ENCODE measurements at regions not wholly inside any gene's neighbourhood (a gene's known extent, or its start where the extent isn't known, plus 50 kb on each side); places are given as distances from the start of the nearest gene placed in this dataset.

GRCh38 chr2:234438305-234438977 lies 58.4 kb downstream of the ARL4C start:
- no peak for TF ChIP-seq CTCF (IDR thresholded peaks at IDR 0.05; ENCODE audit: insufficient read depth, low read length, poor library complexity, severe bottlenecking)
- no peaks in the 10 kb centered on the region for H3K27me3 ChIP-seq (replicated peaks; ENCODE audit: control insufficient read depth, insufficient read depth, low read length)
- DNase-seq (ENCODE audit: extremely low read depth, insufficient read length), result no peak
- no peak overlapping the region for H3K4me3 ChIP-seq (replicated peaks; ENCODE audit: low read depth, low read length)
- no peaks in the 10 kb centered on the region for H3K36me3 ChIP-seq (ENCODE audit: control insufficient read depth, insufficient read depth, low read length)

DNA sequence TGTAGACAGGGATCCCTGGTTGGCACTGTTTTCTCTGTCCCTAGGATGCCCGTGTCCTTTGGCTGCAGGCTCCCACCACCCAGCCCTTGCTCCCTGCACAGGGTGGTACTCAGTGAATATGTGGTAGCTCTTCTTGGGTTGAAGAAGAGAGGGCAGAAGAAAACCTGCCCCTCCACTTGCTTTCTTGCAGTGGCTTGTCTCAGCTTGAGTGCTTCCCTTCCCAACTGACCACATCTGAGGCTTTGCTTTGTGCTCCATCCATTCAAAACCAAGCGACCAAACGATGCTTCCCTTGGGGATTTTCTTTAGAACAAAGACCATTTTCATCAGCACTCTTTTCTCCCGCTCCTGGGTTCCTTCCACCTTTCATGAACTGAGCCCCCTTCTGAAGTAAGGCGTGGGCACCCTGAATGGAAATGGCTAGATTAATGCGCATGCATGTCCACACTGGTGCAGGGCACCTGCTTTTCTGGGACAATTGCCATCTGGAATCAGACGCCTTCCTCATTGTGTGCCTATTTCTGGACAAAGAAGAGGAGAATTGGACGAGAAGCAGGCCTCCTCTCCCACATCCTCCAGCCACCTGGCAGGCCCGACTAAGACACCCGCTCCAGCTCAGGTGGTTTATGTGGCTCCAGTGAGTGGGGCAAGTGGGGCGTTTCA lies 59.1 kb downstream of the ARL4C start:
- DNase-seq (ENCODE audit: extremely low read depth, insufficient read length), result no peak

DNA sequence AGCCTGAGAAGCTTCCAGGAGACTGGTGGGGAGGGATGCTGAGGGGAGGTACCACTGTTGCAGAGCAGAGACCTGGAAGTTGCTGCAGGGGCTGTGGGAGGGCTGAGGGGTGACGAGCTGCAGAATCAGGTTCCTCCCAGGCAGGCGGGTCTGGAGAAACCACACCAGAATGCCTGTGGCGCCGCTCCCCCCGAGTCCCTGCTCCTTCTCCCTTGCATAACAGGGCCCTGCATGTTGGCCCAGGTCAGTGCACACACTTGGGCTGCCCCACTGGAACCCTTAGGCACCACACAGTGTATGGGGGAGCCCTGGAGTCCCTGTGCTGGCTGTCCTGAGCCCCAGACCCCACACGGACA lies 60.4 kb downstream of the ARL4C start:
- no peak for DNase-seq (ENCODE audit: extremely low read depth, insufficient read length)
- no peaks in the 10 kb centered on the region for H3K36me3 ChIP-seq (ENCODE audit: control insufficient read depth, insufficient read depth, low read length)
- no peaks in the 10 kb centered on the region for H3K27me3 ChIP-seq (replicated peaks; ENCODE audit: control insufficient read depth, insufficient read depth, low read length)
- H3K4me3 ChIP-seq (replicated peaks; ENCODE audit: low read depth, low read length), result no peak overlapping the region
- no peak for TF ChIP-seq CTCF (IDR thresholded peaks at IDR 0.05; ENCODE audit: insufficient read depth, low read length, poor library complexity, severe bottlenecking)

More for the DNA sequence above, 59.1 kb downstream of the ARL4C start:
- no peaks in the 10 kb centered on the region for H3K27me3 ChIP-seq (replicated peaks; ENCODE audit: control insufficient read depth, insufficient read depth, low read length)
- TF ChIP-seq CTCF (IDR thresholded peaks at IDR 0.05; ENCODE audit: insufficient read depth, low read length, poor library complexity, severe bottlenecking), result no peak
- no peak overlapping the region for H3K4me3 ChIP-seq (replicated peaks; ENCODE audit: low read depth, low read length)
- no peaks in the 10 kb centered on the region for H3K36me3 ChIP-seq (ENCODE audit: control insufficient read depth, insufficient read depth, low read length)

GRCh38 chr2:234435836-234436481 lies 60.9 kb downstream of the ARL4C start:
- DNase-seq (ENCODE audit: extremely low read depth, insufficient read length), result no peak
- Histone ChIP-seq H3K4me3 (replicated peaks; ENCODE audit: low read depth, low read length) (no peak overlapping the region), H3K27me3 (replicated peaks; ENCODE audit: control insufficient read depth, insufficient read depth, low read length) (no peaks in the 10 kb centered on the region), H3K36me3 (ENCODE audit: control insufficient read depth, insufficient read depth, low read length) (no peaks in the 10 kb centered on the region)
- no peak for TF ChIP-seq CTCF (IDR thresholded peaks at IDR 0.05; ENCODE audit: insufficient read depth, low read length, poor library complexity, severe bottlenecking)

DNA sequence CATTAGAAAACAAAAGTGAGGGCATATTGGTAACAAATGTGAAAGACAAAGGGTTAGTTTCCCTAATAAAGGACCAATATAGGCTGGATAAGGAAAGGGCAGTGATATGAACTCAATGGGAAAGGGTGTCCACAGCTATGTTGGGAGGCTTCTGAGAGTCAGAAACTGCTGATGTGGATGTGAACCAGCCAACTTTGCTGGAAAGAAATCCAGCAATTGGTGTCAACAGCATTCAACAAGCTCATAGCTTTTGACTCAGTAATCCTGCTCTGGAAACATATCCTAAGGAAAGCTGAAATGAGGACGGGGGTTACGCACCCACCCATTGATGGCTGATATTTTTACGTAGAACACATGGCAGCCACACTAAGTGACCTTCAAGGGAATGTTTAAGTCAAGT lies 63.7 kb downstream of the ARL4C start:
- Histone ChIP-seq H3K36me3 (ENCODE audit: control insufficient read depth, insufficient read depth, low read length) (no peaks in the 10 kb centered on the region), H3K4me3 (replicated peaks; ENCODE audit: low read depth, low read length) (no peak overlapping the region), H3K27me3 (replicated peaks; ENCODE audit: control insufficient read depth, insufficient read depth, low read length) (no peaks in the 10 kb centered on the region)
- no peak for DNase-seq (ENCODE audit: extremely low read depth, insufficient read length)
- TF ChIP-seq CTCF (IDR thresholded peaks at IDR 0.05; ENCODE audit: insufficient read depth, low read length, poor library complexity, severe bottlenecking), result no peak
